ENCODE measurements at regions not wholly inside any gene's neighbourhood (a gene's known extent, or its start where the extent isn't known, plus 50 kb on each side); places are given as distances from the start of the nearest gene placed in this dataset.

GRCh38 chr16:59886021-59886420 lies 1151.9 kb upstream of the GOT2 start:
- no peaks in the 10 kb centered on the region for H3K9me3 ChIP-seq (ENCODE audit: low read depth)
- TF ChIP-seq CTCF (IDR thresholded peaks at IDR 0.05; ENCODE audit: low read depth, low read length) = no peak

DNA sequence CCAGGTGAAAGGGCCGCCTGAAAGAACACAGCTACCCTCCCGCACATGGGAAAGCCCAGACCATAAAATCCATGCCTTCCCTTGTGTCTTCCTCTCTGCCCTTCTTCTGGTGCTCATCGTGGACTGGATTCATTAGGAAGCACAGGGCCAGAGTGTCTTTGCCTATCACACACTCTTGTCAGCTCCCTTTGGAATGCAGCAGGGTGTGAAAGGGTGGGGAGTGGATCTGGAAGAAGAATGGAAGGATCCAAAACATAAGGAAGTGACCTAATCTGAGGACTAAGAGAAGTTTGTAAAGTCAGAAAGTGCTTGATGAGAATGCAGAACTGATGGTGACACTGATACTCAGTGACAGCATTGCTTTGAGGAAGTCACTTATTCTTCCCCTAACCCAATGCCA lies 1147.3 kb upstream of the GOT2 start:
- H3K36me3 ChIP-seq = no peaks in the 10 kb centered on the region
- no peaks in the 10 kb centered on the region for H3K27me3 ChIP-seq
- H3K4me3 ChIP-seq = no peak overlapping the region
- DNase-seq (ENCODE audit: low read depth in 1 of 2, low spot score in 1 of 2) = no peak
- H3K27ac ChIP-seq = no peak overlapping the region
- no peak for TF ChIP-seq CTCF (IDR thresholded peaks at IDR 0.05; ENCODE audit: low read depth, low read length)
- H3K9me3 ChIP-seq (ENCODE audit: low read depth) = no peaks in the 10 kb centered on the region
- H3K4me1 ChIP-seq (ENCODE audit: low read depth) = peaks cover 8% of the 10 kb centered on the region

More at GRCh38 chr16:59886021-59886420, 1151.9 kb upstream of the GOT2 start:
- Histone ChIP-seq H3K4me3 (no peak overlapping the region), H3K4me1 (ENCODE audit: low read depth) (no peaks in the 10 kb centered on the region), H3K27me3 (no peaks in the 10 kb centered on the region), H3K36me3 (no peaks in the 10 kb centered on the region), H3K27ac (no peak overlapping the region)
- DNase-seq (ENCODE audit: low read depth in 1 of 2, low spot score in 1 of 2) = peak in 1 of 2 donors; percentile 58

DNA sequence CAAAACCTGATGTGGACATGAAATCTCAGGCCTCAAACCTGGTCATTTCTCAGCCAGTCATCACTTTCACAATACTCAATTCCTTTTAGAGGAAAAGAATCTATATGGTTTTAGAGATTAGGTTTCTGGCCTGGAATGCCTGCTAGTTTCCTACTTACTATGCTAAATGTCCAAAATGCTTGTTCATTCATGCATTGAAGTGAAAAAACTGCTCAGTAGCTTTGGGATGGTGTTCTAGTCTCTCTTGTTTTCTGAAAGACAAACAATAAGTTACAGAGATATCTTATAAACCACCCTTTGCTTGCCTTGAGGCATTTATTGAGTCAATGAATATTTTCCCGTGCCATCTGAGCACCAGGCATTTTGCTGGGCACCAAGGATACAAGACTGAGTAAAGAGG lies 1146.5 kb upstream of the GOT2 start:
- no peak overlapping the region for H3K4me3 ChIP-seq
- H3K4me1 ChIP-seq (ENCODE audit: low read depth) = peaks cover 8% of the 10 kb centered on the region
- no peaks in the 10 kb centered on the region for H3K36me3 ChIP-seq
- no peaks in the 10 kb centered on the region for H3K9me3 ChIP-seq (ENCODE audit: low read depth)
- no peak for TF ChIP-seq CTCF (IDR thresholded peaks at IDR 0.05; ENCODE audit: low read depth, low read length)
- no peak overlapping the region for H3K27ac ChIP-seq
- H3K27me3 ChIP-seq = no peaks in the 10 kb centered on the region
- no peak for DNase-seq (ENCODE audit: low read depth in 1 of 2, low spot score in 1 of 2)

DNA sequence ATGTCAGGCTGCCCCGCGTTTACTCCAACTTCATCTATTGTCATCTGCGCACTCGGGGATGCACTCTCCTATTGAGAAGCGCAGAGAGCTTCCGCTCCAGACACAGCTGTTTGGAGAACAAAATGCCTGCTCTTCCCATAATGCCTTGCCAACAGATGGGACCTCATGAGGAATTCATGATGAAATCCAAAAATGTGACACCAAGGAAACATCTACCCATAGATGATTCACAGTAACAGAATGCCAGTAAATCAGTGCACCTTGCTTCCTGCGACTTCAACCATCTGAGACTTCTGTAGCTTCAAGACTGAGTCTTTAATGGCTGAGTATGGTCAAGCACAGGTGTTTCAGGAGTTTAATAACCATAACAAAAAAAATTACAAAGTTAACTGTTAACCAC lies 1144.9 kb upstream of the GOT2 start:
- H3K4me1 ChIP-seq (ENCODE audit: low read depth) = peaks cover 8% of the 10 kb centered on the region
- H3K36me3 ChIP-seq = no peaks in the 10 kb centered on the region
- no peak for TF ChIP-seq CTCF (IDR thresholded peaks at IDR 0.05; ENCODE audit: low read depth, low read length)
- H3K27me3 ChIP-seq = no peaks in the 10 kb centered on the region
- no peak overlapping the region for H3K27ac ChIP-seq
- no peak overlapping the region for H3K4me3 ChIP-seq
- no peaks in the 10 kb centered on the region for H3K9me3 ChIP-seq (ENCODE audit: low read depth)
- DNase-seq (ENCODE audit: low read depth in 1 of 2, low spot score in 1 of 2) = no peak

GRCh38 chr16:59878479-59878878 lies 1144.4 kb upstream of the GOT2 start:
- no peak for TF ChIP-seq CTCF (IDR thresholded peaks at IDR 0.05; ENCODE audit: low read depth, low read length)
- Histone ChIP-seq H3K27me3 (no peaks in the 10 kb centered on the region), H3K27ac (peak overlapping the region; percentile 5), H3K4me1 (ENCODE audit: low read depth) (peaks cover 8% of the 10 kb centered on the region), H3K36me3 (no peaks in the 10 kb centered on the region), H3K9me3 (ENCODE audit: low read depth) (no peaks in the 10 kb centered on the region), H3K4me3 (no peak overlapping the region)
- peak; percentile 16 to 61 for DNase-seq (ENCODE audit: low read depth in 1 of 2, low spot score in 1 of 2)

All from cardiac muscle cell (in vitro differentiated cells and primary cell).